H1 (cell line): ENCODE measurements at regions not wholly inside any gene's neighbourhood (a gene's known extent, or its start where the extent isn't known, plus 50 kb on each side); places are given as distances from the start of the nearest gene placed in this dataset.

Source experiments
- CTCF ChIA-PET: fragments of 300-600 bp; sonication (Branson Sonifier 250); formaldehyde crosslinking; loops from one replicate; lab custom pipeline; 2021; ENCODE audit not compliant: partially characterized antibody; lab: Charles Lee
- POLR2A ChIA-PET: fragments of 300-600 bp; sonication (Branson Sonifier 250); formaldehyde crosslinking; loops from one replicate; lab custom pipeline; 2021; ENCODE audit warnings: inconsistent platforms; ENCODE audit not compliant: partially characterized antibody; lab: Charles Lee
- DNase-seq, 2 experiments: peaks; one replicate each; pipeline versions ENCODE4 v3.0.0 to v3.0.0-alpha.2; 2010 to 2022; ENCODE audit warnings: low spot score in 2 of 2, low read depth in 1 of 2, mixed read lengths in 1 of 2
- FAIRE-seq: peaks from 2 replicates; lab custom pipeline; 2011; peaks lifted over from hg19 to GRCh38; lab: Jason Lieb, UNC
- H2AFZ ChIP-seq: 2 replicates; pipeline ENCODE4 v1.8.1; 2012; ENCODE audit warnings: low read length, inconsistent platforms
- H2AK5ac ChIP-seq: 2 replicates; pipeline ENCODE4 v1.6.1; 2013; ENCODE audit warnings: low read depth, low read length
- H2BK120ac ChIP-seq: replicated peaks from 2 replicates; pipeline ENCODE3; 2013; ENCODE audit warnings: low read depth, low read length, inconsistent platforms
- H2BK12ac ChIP-seq: 2 replicates; pipeline ENCODE4 v1.6.1; 2013; ENCODE audit warnings: low read depth, low read length
- H2BK15ac ChIP-seq: 2 replicates; pipeline ENCODE4 v1.6.1; 2013; ENCODE audit warnings: low read length
- H2BK20ac ChIP-seq: 2 replicates; pipeline ENCODE4 v1.6.1; 2013; ENCODE audit warnings: low read length
- H2BK5ac ChIP-seq: 2 replicates; pipeline ENCODE4 v1.6.1; 2013; ENCODE audit warnings: low read depth, low read length
- H3K14ac ChIP-seq: 2 replicates; pipeline ENCODE4 v1.6.1; 2013; ENCODE audit warnings: inconsistent platforms; ENCODE audit not compliant: insufficient read length
- H3K18ac ChIP-seq: 2 replicates; pipeline ENCODE4 v1.6.1; 2013; ENCODE audit warnings: low read length; ENCODE audit errors: extremely low read depth
- H3K23ac ChIP-seq: 2 replicates; pipeline ENCODE4 v1.6.1; 2013; ENCODE audit warnings: inconsistent platforms; ENCODE audit not compliant: insufficient read length
- H3K23me2 ChIP-seq: 2 replicates; pipeline ENCODE4 v1.6.1; 2013; ENCODE audit warnings: low read depth, low read length
- H3K27ac ChIP-seq: 2 replicates; pipeline ENCODE4 v1.6.1; 2011; ENCODE audit warnings: low read depth, low read length, inconsistent platforms
- H3K27me3 ChIP-seq, 4 experiments: replicated peaks in 1 of 4; 1 replicate in 1 of 4; 2 replicates in 3 of 4; pipeline versions ENCODE4 v1.6.1 to v1.8.1; 2011 to 2013; ENCODE audit warnings: low read length in 3 of 4, mild to moderate bottlenecking in 3 of 4, inconsistent platforms in 2 of 4, mixed read lengths in 2 of 4, moderate library complexity in 1 of 4; ENCODE audit not compliant: control insufficient read depth in 3 of 4, insufficient read depth in 3 of 4; ENCODE audit errors: extremely low read depth in 1 of 4
- H3K36me3 ChIP-seq, 4 experiments: 2 replicates each; pipeline versions ENCODE4 v1.6.1 to v1.8.1; 2011 to 2013; ENCODE audit warnings: mild to moderate bottlenecking in 4 of 4, low read length in 3 of 4, moderate library complexity in 2 of 4, control low read depth in 1 of 4, inconsistent platforms in 1 of 4; ENCODE audit not compliant: insufficient read depth in 4 of 4, control insufficient read depth in 2 of 4
- H3K4ac ChIP-seq: replicated peaks from 2 replicates; pipeline ENCODE3; 2013; ENCODE audit warnings: low read length, low read depth, mixed read lengths, inconsistent platforms; ENCODE audit not compliant: insufficient read length
- H3K4me1 ChIP-seq, 4 experiments: replicated peaks in 1 of 4; 1 replicate in 1 of 4; 2 replicates in 3 of 4; pipeline versions ENCODE4 v1.6.1 to v1.8.1; 2011 to 2013; ENCODE audit warnings: low read length in 3 of 4, inconsistent platforms in 2 of 4, mixed read lengths in 1 of 4; ENCODE audit not compliant: insufficient read depth in 4 of 4, control insufficient read depth in 3 of 4
- H3K4me2 ChIP-seq, 2 experiments: 2 replicates each; pipeline versions ENCODE4 v1.6.1 to v1.8.1; 2011 to 2013; ENCODE audit warnings: low read depth in 2 of 2, low read length in 2 of 2, control low read depth in 1 of 2, inconsistent platforms in 1 of 2, mild to moderate bottlenecking in 1 of 2; ENCODE audit not compliant: insufficient read depth in 1 of 2
- H3K4me3 ChIP-seq, 4 experiments: fragments of 200-600, 300-600 bp in 1 of 4; sonication (generic), shearing (Covaris generic), sonication (Bioruptor Twin) in 1 of 4; 2 replicates each; pipeline versions ENCODE4 v1.5.1 to v1.8.1; 2011 to 2016; ENCODE audit warnings: low read length in 4 of 4, low read depth in 3 of 4, control low read depth in 2 of 4, inconsistent platforms in 2 of 4, mild to moderate bottlenecking in 2 of 4, mixed read lengths in 1 of 4, moderate library complexity in 1 of 4; ENCODE audit not compliant: insufficient read depth in 2 of 4; ENCODE audit errors: extremely low read depth in 1 of 4
- H3K56ac ChIP-seq: replicated peaks from 2 replicates; pipeline ENCODE3; 2013; ENCODE audit warnings: low read depth, mild to moderate bottlenecking, mixed read lengths, low read length, inconsistent platforms; ENCODE audit not compliant: insufficient read length
- H3K79me1 ChIP-seq: 2 replicates; pipeline ENCODE4 v1.6.1; 2013; ENCODE audit warnings: low read depth, low read length, control low read depth
- H3K79me2 ChIP-seq, 2 experiments: 2 replicates each; pipeline versions ENCODE4 v1.6.1 to v1.8.1; 2012 to 2013; ENCODE audit warnings: low read length in 2 of 2, mild to moderate bottlenecking in 2 of 2, inconsistent platforms in 1 of 2; ENCODE audit not compliant: insufficient read depth in 2 of 2, control insufficient read depth in 1 of 2
- H3K9ac ChIP-seq, 4 experiments: replicated peaks in 1 of 4; 1 replicate in 1 of 4; 2 replicates in 3 of 4; pipeline versions ENCODE4 v1.6.1 to v1.8.1; 2011 to 2013; ENCODE audit warnings: low read depth in 3 of 4, low read length in 3 of 4, control low read depth in 2 of 4, mild to moderate bottlenecking in 2 of 4, moderate library complexity in 2 of 4, inconsistent platforms in 1 of 4; ENCODE audit errors: extremely low read depth in 1 of 4
- H3K9me3 ChIP-seq, 2 experiments: 2 replicates each; pipeline versions ENCODE4 v1.6.1 to v1.8.1; 2012 to 2013; ENCODE audit warnings: mild to moderate bottlenecking in 2 of 2, moderate library complexity in 2 of 2, control low read depth in 1 of 2, inconsistent platforms in 1 of 2, low read depth in 1 of 2, low read length in 1 of 2, mixed read lengths in 1 of 2; ENCODE audit not compliant: insufficient read depth in 2 of 2
- H4K20me1 ChIP-seq, 2 experiments: replicated peaks in 1 of 2; 2 replicates each; pipeline versions ENCODE3 to v1.8.1; 2011 to 2013; ENCODE audit warnings: inconsistent platforms in 2 of 2, low read length in 2 of 2, mild to moderate bottlenecking in 1 of 2; ENCODE audit not compliant: insufficient read depth in 2 of 2, control insufficient read depth in 1 of 2
- H4K5ac ChIP-seq: 2 replicates; pipeline ENCODE4 v1.6.1; 2013; ENCODE audit warnings: low read length, low read depth, mixed read lengths, inconsistent platforms; ENCODE audit not compliant: insufficient read length
- H4K8ac ChIP-seq: 2 replicates; pipeline ENCODE4 v1.8.0; 2013; ENCODE audit warnings: mild to moderate bottlenecking, moderate library complexity, low read length, inconsistent platforms; ENCODE audit not compliant: insufficient read depth; ENCODE audit errors: extremely low read depth
- H4K91ac ChIP-seq: replicated peaks from 2 replicates; pipeline ENCODE3; 2013; ENCODE audit warnings: low read length, mixed read lengths, inconsistent platforms; ENCODE audit not compliant: insufficient read length
- CBX8 ChIP-seq: fragments of 300-800, 300-1000 bp; sonication (generic); IDR thresholded peaks from 2 replicates; pipeline ENCODE4 v1.7.1; 2016; ENCODE audit warnings: low read depth, low read length, borderline replicate concordance
- HDAC2 ChIP-seq, 2 experiments: fragments of 300-600 bp in 1 of 2; sonication (generic) in 1 of 2; IDR thresholded peaks; 2 replicates each; pipeline ENCODE4 v1.6.1; 2011 to 2012; ENCODE audit warnings: low read depth in 2 of 2, low read length in 2 of 2, mild to moderate bottlenecking in 2 of 2, moderate library complexity in 2 of 2, borderline replicate concordance in 1 of 2, inconsistent platforms in 1 of 2
- NRF1 ChIP-seq: IDR thresholded peaks from 2 replicates; pipeline ENCODE4 v1.6.1; 2011; ENCODE audit warnings: mild to moderate bottlenecking, low read depth, low read length, improper control_type of control experiment
- PHF8 ChIP-seq: fragments of 200-600 bp; sonication (generic); conservative IDR thresholded peaks from 2 replicates; pipeline ENCODE4 v1.7.1; 2012; ENCODE audit warnings: low read depth, mild to moderate bottlenecking, inconsistent platforms, low read length, moderate library complexity
- POU5F1 ChIP-seq: IDR thresholded peaks from 2 replicates; pipeline ENCODE4 v1.6.1; 2011; ENCODE audit warnings: low read depth, mild to moderate bottlenecking, low read length, moderate library complexity
- RAD21 ChIP-seq, 2 experiments: IDR thresholded peaks in 1 of 2; conservative IDR thresholded peaks in 1 of 2; 2 replicates each; pipeline ENCODE4 v1.6.1; 2011; ENCODE audit warnings: low read depth in 2 of 2, low read length in 2 of 2, improper control_type of control experiment in 1 of 2, inconsistent platforms in 1 of 2, mild to moderate bottlenecking in 1 of 2, moderate library complexity in 1 of 2
- SRF ChIP-seq: IDR thresholded peaks from 2 replicates; pipeline ENCODE4 v1.6.1; 2011; ENCODE audit warnings: mild to moderate bottlenecking, low read depth, low read length, moderate library complexity
- TAF7 ChIP-seq: optimal IDR thresholded peaks from 2 replicates; pipeline ENCODE3; 2011; ENCODE audit warnings: low read depth, mild to moderate bottlenecking, inconsistent platforms, low read length, moderate library complexity, borderline replicate concordance
- TEAD4 ChIP-seq: IDR thresholded peaks from 2 replicates; pipeline ENCODE4 v1.6.1; 2012; ENCODE audit warnings: low read depth, low read length, inconsistent platforms, mixed read lengths
- YY1 ChIP-seq: IDR thresholded peaks from 2 replicates; pipeline ENCODE4 v1.6.1; 2011; ENCODE audit warnings: low read depth, mild to moderate bottlenecking, low read length
- WGBS, 2 experiments: shearing (Covaris generic) in 1 of 2; methylation state at CpG; one replicate each; pipeline versions ENCODE4 v1.1.6 to v1.1.7; 2013 to 2015; ENCODE audit warnings: low lambda C conversion rate in 2 of 2, mixed read lengths in 2 of 2, inconsistent platforms in 1 of 2, low coverage in 1 of 2, missing lambda C conversion rate in 1 of 2; ENCODE audit not compliant: insufficient replicate concordance in 2 of 2, insufficient coverage in 1 of 2, insufficient read length in 1 of 2; ENCODE audit errors: extremely low coverage in 1 of 2, missing lambda C conversion rate in 1 of 2; 5-methylcytosine and 5-hydroxymethylcytosine counted together

- CTCF ChIA-PET, result interaction anchor here (0.7 to 1.7 kb wide), 5 partner anchors 9 to 150 kb away, joined by 3 read pairs; no protein-coding TSS in a partner anchor
- no peak for TF ChIP-seq TEAD4
- TF ChIP-seq YY1, result no peak
- TF ChIP-seq SRF, result no peak
- TF ChIP-seq PHF8, result no peak
- TF ChIP-seq RAD21 (IDR thresholded peaks at IDR 0.05 in 1 of 2, conservative IDR thresholded peaks at IDR 0.05 in 1 of 2; ENCODE audit: low read depth in 2 of 2, low read length in 2 of 2), result no peak; a peak in 1 of 4 replicates
- TF ChIP-seq POU5F1, result no peak
- no peak for TF ChIP-seq HDAC2 (IDR thresholded peaks at IDR 0.05; ENCODE audit: borderline replicate concordance in 1 of 2, low read depth in 2 of 2, low read length in 2 of 2)
- TF ChIP-seq CBX8, result no peak
- TF ChIP-seq TAF7, result no peak
- no peak for TF ChIP-seq NRF1
Observed at GRCh38 chr2:18988631-18989232, 369.7 kb downstream of the OSR1 start.

More at GRCh38 chr2:18988631-18989232, 369.7 kb downstream of the OSR1 start:
- H3K36me3 ChIP-seq, result no peaks in the 10 kb centered on the region
- no peak overlapping the region for H3K4ac ChIP-seq
- no peaks in the 10 kb centered on the region for H3K79me2 ChIP-seq
- FAIRE-seq (peak; percentile 52), DNase-seq (no peak)
- H3K23me2 ChIP-seq, result no peaks in the 10 kb centered on the region
- no peak overlapping the region for H2BK120ac ChIP-seq
- no peaks in the 10 kb centered on the region for H4K20me1 ChIP-seq
- H2BK5ac ChIP-seq, result no peak overlapping the region
- H3K27ac ChIP-seq, result no peak overlapping the region
- no peak overlapping the region for H2AFZ ChIP-seq
- no peak overlapping the region for H3K18ac ChIP-seq
- no peaks in the 10 kb centered on the region for H3K79me1 ChIP-seq
- no peak overlapping the region for H2BK12ac ChIP-seq
- H4K5ac ChIP-seq, result no peak overlapping the region
- POLR2A ChIA-PET, result no interaction called here
- no peak overlapping the region for H2BK15ac ChIP-seq
- no peak overlapping the region for H3K4me3 ChIP-seq
- no peaks in the 10 kb centered on the region for H3K9me3 ChIP-seq
- H3K4me1 ChIP-seq, result peaks cover 0 to 7% (median 4%) of the 10 kb centered on the region in 4 experiments; a peak in 4 of 7 replicates
- no peak overlapping the region for H3K14ac ChIP-seq
- H3K56ac ChIP-seq, result no peak overlapping the region
- H2BK20ac ChIP-seq, result no peak overlapping the region
- WGBS, 2 experiments, result 74% methylated on average over 3 of the region's 3 CpGs; no CpG with 5 or more reads in 1 of the 2 experiments
- no peak overlapping the region for H2AK5ac ChIP-seq
- H3K9ac ChIP-seq, result no peak overlapping the region
- H4K91ac ChIP-seq, result no peak overlapping the region
- no peak overlapping the region for H3K23ac ChIP-seq
- no peak overlapping the region; a peak in 2 of 4 replicates for H3K4me2 ChIP-seq
- H3K27me3 ChIP-seq, result no peaks in the 10 kb centered on the region
- no peak overlapping the region for H4K8ac ChIP-seq
